ENCODE measurements at regions not wholly inside any gene's neighbourhood (a gene's known extent, or its start where the extent isn't known, plus 50 kb on each side); places are given as distances from the start of the nearest gene placed in this dataset.
"Not testable (repeated sequence)": the region's sequence is repeated elsewhere in the genome, so short reads cannot be mapped to it uniquely, and the experiment has no call there.

GRCh38 chr15:19984101-19984500 is 557.5 kb downstream of the GOLGA6L6 start:
- no peak for DNase-seq (ENCODE audit: low read depth)
- POLR2A ChIA-PET: no interaction called here
- Histone ChIP-seq H3K27me3 (ENCODE audit: control insufficient read depth, insufficient read depth, low read length) (no peaks in the 10 kb centered on the region), H3K36me3 (ENCODE audit: control insufficient read depth, insufficient read depth, low read length) (no peaks in the 10 kb centered on the region), H3K4me3 (ENCODE audit: low read depth, low read length) (no peak overlapping the region)
- CTCF ChIA-PET: no interaction called here
- TF ChIP-seq CTCF (IDR thresholded peaks at IDR 0.05; ENCODE audit: insufficient read depth, low read depth, low read length): no peak

GRCh38 chr15:19974998-19975397 is 566.6 kb downstream of the GOLGA6L6 start:
- H3K4me3 ChIP-seq (ENCODE audit: low read depth, low read length): no peak overlapping the region
- no peaks in the 10 kb centered on the region for H3K36me3 ChIP-seq (ENCODE audit: control insufficient read depth, insufficient read depth, low read length)
- no peaks in the 10 kb centered on the region for H3K27me3 ChIP-seq (ENCODE audit: control insufficient read depth, insufficient read depth, low read length)
- ChIA-PET CTCF (no interaction called here), POLR2A (no interaction called here)
- TF ChIP-seq CTCF (IDR thresholded peaks at IDR 0.05; ENCODE audit: insufficient read depth, low read depth, low read length): no peak
- DNase-seq (ENCODE audit: low read depth): no peak

- POLR2A ChIA-PET: no interaction called here
- no peak for TF ChIP-seq CTCF (IDR thresholded peaks at IDR 0.05; ENCODE audit: insufficient read depth, low read depth, low read length)
- Histone ChIP-seq H3K36me3 (ENCODE audit: control insufficient read depth, insufficient read depth, low read length) (no peaks in the 10 kb centered on the region), H3K27me3 (ENCODE audit: control insufficient read depth, insufficient read depth, low read length) (no peaks in the 10 kb centered on the region), H3K4me3 (ENCODE audit: low read depth, low read length) (no peak overlapping the region)
- DNase-seq (ENCODE audit: low read depth): no peak
- CTCF ChIA-PET: no interaction called here
Observed at GRCh38 chr15:19973718-19974117, 567.9 kb downstream of the GOLGA6L6 start.

- H3K4me3 ChIP-seq (ENCODE audit: low read depth, low read length); H3K27me3 ChIP-seq (ENCODE audit: control insufficient read depth, insufficient read depth, low read length); DNase-seq (ENCODE audit: low read depth); POLR2A ChIA-PET; CTCF ChIA-PET; H3K36me3 ChIP-seq (ENCODE audit: control insufficient read depth, insufficient read depth, low read length): not testable (repeated sequence)
Observed at GRCh38 chr15:19972582-19972981, 569.0 kb downstream of the GOLGA6L6 start.

- H3K27me3 ChIP-seq (ENCODE audit: control insufficient read depth, insufficient read depth, low read length); H3K4me3 ChIP-seq (ENCODE audit: low read depth, low read length); DNase-seq (ENCODE audit: low read depth); H3K36me3 ChIP-seq (ENCODE audit: control insufficient read depth, insufficient read depth, low read length); CTCF ChIA-PET; POLR2A ChIA-PET: not testable (repeated sequence)
Observed at GRCh38 chr15:19965574-19965973, 576.0 kb downstream of the GOLGA6L6 start.

- DNase-seq (ENCODE audit: low read depth); H3K36me3 ChIP-seq (ENCODE audit: control insufficient read depth, insufficient read depth, low read length); H3K27me3 ChIP-seq (ENCODE audit: control insufficient read depth, insufficient read depth, low read length); POLR2A ChIA-PET; CTCF ChIA-PET; H3K4me3 ChIP-seq (ENCODE audit: low read depth, low read length): not testable (repeated sequence)
Observed at GRCh38 chr15:19964480-19964879, 577.1 kb downstream of the GOLGA6L6 start.

GRCh38 chr15:19956124-19956796 is 585.3 kb downstream of the GOLGA6L6 start:
- Histone ChIP-seq H3K4me3 (ENCODE audit: low read depth, low read length) (no peak overlapping the region), H3K27me3 (ENCODE audit: control insufficient read depth, insufficient read depth, low read length) (no peaks in the 10 kb centered on the region), H3K36me3 (ENCODE audit: control insufficient read depth, insufficient read depth, low read length) (no peaks in the 10 kb centered on the region)
- no peak for DNase-seq (ENCODE audit: low read depth)
- ChIA-PET CTCF (no interaction called here), POLR2A (no interaction called here)
- no peak for TF ChIP-seq CTCF (IDR thresholded peaks at IDR 0.05; ENCODE audit: insufficient read depth, low read depth, low read length)

Data from BJ (cell line).